ENCODE measurements at regions not wholly inside any gene's neighbourhood (a gene's known extent, or its start where the extent isn't known, plus 50 kb on each side); places are given as distances from the start of the nearest gene placed in this dataset.

DNA sequence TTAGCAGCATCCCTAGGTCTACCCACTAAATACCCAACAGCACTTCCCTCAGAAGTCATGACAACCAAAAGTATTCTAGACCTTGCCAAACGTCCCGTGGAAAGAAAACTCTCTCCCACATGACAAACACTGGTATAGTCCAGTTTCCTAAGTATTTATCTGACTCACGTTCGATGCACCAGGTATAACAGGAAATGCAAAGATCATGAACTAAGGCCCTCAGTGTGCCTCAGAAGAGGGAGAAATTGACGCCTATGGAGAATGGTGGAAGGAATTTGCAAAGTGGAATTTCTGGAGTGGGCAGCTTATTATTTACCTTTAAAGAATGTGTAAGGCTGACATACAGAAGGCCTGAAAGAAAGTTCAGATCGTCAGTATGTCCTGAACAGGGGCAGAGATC is 523.6 kb upstream of the DAB1 start:
- DNase-seq (ENCODE audit: low read depth in 2 of 3, low spot score in 1 of 3) = no peak

DNA sequence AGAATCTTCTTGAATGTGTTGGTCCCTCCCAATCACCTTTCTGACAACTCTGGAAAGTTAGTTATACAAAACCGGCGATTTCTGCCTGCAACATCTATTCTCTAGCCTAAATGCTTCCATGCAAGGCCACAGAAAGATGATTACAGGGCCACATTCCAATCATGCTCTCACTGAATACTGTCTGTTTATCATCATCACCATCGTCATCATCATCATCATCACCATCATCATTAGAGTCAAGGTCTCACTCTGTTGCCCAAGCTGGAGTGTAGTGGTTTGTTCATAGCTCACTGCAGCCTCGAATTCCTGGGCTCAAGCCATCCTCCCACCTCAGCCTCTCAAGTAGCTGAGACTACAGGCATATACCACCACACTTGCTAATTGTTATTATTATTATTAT is 521.2 kb upstream of the DAB1 start:
- DNase-seq (ENCODE audit: low read depth in 2 of 3, low spot score in 1 of 3) = no peak

DNA sequence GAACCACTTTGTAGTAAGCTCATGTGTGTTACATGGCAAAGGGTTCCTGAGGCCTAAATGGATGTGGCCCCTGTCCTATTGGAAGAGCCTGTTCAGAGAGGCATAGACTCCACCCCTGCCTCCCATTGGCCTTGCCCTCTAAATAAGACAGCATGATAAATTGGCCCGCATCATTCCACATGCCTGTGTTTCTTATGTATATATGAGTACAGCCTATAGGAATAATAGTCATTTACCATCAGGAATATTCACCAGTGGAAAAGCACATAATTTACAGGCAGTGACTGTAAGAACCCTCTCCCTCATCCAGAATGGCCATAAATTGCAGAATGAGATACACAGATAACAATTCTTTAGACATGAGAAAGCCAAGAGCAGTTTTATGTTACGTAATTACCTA is 519.5 kb upstream of the DAB1 start:
- no peak for DNase-seq (ENCODE audit: low read depth in 2 of 3, low spot score in 1 of 3)

DNA sequence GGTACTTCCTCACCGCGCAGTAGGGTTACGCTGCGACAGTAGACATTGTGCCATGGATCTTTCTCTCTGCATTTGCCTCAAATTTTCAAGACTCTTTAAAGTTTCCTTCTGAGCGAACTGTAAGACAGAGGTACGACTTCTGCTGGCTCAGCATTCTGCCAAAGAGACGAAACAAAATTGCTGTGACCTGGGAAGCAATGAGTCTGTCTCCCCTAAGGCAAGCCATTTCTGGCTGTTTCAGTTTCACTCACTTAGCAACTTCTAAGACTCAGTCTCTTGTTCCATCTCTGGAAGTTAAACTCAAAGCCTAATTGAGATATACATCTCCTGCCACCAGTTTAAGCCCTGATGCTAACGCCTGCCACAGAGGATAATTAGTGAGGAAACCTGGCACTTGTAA is 510.9 kb upstream of the DAB1 start:
- no peak for DNase-seq (ENCODE audit: low read depth in 2 of 3, low spot score in 1 of 3)

DNA sequence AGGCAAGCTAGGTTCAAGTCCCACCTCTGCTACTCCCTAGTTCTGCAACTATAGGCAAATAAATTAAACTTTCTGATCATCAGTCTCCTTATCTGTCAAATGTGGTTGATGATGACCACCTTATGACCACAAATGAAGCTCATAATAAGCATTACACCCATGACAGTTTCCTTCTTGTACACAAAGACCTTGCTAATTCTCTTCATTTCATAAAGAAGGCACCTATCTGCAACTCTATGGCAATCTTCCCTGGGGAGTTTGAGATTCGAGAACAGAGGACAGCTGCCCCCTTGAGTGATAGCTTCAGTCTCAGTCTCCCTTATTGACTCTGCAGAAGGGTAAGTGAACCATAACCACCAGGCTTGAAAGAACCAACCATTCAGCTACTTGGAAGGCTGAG is 503.1 kb upstream of the DAB1 start:
- DNase-seq (ENCODE audit: low read depth in 2 of 3, low spot score in 1 of 3) = no peak

DNA sequence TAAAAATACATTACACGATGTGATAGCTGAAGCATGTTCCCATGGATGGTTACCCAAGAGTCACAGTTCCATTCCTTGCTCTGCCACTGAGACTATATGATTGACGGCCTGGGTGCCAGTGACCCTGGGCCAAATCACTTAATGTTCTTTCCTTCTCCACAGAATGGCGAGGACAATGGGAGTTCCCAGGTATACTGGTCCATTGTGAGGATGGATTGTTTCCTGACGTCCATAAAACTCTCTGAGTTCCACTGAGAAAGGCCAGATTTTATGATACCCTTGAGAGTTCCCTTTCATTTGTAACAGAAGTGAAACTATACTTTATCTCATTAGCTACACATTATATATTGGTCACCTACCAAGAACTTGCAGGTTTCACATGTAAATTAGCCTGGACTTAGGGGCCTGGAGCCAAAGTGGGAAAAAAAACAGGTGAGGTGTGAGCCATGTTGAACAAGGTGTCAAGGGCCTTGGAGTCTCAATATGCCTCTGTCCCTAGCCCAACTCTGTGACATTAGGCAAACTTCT is 502.2 kb upstream of the DAB1 start:
- no peak for DNase-seq (ENCODE audit: low read depth in 2 of 3, low spot score in 1 of 3)

DNA sequence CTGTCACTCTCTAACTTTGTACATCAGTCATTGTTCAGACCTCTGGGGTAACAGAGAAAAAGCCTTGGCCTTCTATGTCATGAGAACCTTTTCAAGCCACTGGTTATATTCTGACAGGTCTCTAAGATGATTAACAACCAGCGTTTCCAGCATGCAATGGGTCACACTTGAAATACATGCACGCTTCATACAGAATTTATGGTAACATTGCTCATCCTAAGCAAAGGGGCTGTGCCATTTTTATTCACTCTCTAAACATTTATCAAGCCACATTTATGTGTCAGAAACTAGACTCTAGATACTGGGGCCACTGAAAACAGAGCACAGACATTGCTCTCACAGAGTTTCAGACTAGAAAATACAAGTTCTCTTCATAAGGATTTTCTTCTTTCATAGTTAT is 501.4 kb upstream of the DAB1 start:
- DNase-seq (ENCODE audit: low read depth in 2 of 3, low spot score in 1 of 3) = no peak

DNA sequence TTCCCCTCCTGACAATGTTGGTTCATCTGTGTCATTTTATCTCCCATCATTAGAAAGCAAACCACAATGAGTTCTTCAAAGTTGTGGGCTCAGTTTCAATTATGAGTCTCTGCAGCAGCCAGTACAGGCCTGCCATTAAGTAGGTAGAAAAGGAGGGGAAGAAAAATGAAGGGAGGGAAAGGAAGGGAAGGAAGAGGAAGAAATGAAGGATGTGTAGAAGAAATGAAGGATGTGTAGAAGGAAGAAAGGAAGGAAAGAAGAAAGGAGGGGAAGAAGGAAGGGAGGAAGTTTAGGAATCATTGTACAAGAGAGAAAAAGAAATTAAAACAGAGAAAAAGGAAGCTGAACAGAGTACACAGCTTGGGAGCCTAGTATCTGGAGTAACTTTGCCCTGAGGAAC is 498.3 kb upstream of the DAB1 start:
- DNase-seq (ENCODE audit: low read depth in 2 of 3, low spot score in 1 of 3) = no peak

DNA sequence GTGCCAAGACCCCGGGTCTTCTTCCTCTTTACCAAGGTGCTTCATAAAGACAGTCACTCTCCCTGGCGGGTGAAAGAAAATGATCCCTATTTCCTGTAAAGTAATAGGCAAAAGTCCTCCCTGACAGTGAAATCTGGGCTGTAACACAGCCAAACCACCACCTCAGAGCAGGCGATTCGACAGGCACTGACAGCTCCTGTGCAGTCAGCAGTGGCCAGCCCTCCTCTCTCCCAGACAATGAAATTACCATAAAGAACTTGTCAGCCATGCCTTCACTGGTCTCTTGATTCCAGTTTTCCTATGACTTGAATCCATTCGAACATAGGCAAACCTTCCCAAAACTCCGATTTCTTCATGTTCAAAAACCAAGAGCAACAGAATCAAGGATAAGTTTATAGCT is 492.2 kb upstream of the DAB1 start:
- DNase-seq (ENCODE audit: low read depth in 2 of 3, low spot score in 1 of 3) = no peak

DNA sequence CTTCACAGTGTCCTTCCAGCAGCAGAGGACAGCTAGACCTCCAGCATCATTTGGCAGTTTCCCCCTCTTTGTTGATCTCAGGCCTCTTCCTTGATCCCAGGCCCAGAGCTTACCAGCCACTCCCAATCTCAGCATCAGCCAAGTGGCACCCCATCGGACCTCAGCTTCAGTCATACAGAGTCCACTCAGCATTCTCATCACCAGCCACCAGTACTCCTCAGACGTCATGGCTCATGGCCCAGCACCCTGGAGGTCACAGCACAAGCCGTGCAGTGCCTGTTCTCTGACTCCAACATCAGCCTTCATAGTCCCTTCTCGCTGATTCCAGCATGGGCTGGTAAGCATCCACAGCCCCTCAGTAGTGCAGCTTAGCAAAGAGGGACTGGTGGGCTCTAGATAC is 487.6 kb upstream of the DAB1 start:
- no peak for DNase-seq (ENCODE audit: low read depth in 2 of 3, low spot score in 1 of 3)

DNA sequence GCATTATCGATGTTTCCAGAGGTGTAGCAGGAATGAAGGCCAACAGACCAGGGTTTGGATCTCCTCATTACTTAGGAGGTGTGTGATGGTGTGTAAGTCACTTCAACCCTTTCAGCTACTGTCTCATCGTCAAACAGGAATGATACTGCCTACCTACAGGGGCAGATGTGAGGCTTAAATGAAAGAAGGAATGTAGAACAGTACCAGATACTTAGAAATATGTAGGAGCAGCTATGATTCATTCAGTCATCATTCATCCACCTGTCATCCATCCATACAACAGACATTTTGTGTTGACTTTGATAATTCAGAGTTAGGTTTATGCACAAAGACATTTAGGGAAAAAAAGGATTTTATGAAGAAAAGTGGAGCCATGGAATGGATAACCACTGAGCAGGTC is 486.9 kb upstream of the DAB1 start:
- no peak for DNase-seq (ENCODE audit: low read depth in 2 of 3, low spot score in 1 of 3)

DNA sequence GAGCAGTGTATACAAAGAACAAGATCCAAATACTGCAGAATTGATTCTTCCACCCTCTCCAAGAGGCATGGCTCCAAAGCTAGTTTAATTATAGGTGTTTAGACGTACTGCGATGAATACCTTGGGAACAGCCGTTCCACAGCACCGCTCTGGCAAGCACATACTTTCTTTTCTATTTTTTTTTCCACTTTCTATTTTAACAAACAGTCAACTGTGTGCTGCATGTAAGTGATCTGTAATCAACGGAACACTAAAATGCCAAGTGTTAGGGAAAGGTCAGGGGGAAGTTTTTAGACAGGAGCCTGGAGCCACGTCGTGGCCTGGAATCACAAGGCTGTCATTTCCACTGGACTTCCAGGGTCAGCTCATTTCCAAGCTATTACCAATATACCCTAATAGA is 486.4 kb upstream of the DAB1 start:
- DNase-seq (ENCODE audit: low read depth in 2 of 3, low spot score in 1 of 3) = no peak

DNA sequence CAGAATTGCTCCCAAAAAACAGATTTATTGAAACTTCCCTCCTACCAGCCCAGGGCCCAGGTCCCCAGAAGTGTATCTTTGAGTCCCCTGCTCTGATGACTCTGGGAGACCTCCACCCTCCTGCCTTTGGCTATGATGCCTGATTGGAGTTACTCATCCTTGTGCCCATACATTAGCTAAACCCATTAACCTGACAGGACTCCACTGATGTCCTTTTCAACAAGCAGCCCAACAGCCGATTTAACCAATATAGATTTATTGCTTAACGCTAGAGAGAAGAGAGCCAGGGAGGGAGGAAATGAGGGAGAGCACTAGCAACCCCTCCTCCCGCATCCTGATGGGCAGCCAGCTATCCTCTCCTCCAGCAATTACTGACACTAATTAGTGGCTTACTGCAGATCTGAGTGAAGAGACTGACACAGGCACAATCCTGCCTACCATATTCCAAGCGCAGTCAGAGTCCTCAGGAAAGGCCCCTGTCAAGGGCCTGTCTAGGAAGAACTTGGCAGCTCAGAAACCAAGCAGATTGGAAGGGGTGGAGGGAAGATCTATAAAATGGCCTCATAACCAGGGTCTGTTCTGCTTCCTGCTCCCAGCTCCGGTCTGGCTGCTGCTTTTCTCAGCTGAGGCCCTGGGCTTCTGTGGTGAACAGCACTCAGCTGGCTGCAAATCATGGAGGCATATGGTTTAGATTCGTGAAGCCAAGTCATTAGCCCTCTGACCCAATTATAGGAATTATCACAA is 484.5 kb upstream of the DAB1 start:
- DNase-seq (ENCODE audit: low read depth in 2 of 3, low spot score in 1 of 3) = no peak

DNA sequence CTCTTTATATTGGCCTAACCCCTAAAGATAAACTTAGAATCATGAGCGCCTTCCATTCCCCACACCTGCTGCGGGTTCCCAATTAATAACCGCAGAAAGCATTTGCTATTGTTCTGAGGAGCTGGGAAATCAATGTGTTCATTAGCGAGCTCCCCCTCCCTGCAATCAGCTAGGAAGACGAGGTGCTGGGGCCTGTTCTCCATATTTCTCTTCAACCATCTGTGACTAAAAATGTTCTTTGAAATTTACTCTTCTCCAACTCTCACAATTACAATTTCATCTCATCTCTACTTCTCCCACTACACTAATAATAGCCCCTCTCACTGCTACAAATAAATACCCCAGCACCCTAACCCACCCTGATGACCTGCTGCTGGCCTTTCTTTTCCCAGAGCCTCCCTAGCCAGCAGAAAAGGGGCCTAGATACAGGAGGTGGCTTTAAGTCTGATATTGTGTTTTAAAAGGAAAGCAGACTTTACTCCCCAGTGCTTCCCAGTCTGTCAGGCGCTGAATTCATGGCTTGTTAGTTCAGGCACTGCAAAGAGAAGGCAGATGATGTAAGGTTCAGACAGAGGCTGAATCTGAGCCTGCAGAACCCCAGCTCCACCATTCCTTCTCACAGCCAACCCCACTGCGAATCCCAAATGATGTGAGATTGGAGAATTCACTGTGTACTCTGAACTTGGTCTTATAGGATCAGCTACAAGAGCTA is 477.5 kb upstream of the DAB1 start:
- DNase-seq (ENCODE audit: low read depth in 2 of 3, low spot score in 1 of 3) = no peak

DNA sequence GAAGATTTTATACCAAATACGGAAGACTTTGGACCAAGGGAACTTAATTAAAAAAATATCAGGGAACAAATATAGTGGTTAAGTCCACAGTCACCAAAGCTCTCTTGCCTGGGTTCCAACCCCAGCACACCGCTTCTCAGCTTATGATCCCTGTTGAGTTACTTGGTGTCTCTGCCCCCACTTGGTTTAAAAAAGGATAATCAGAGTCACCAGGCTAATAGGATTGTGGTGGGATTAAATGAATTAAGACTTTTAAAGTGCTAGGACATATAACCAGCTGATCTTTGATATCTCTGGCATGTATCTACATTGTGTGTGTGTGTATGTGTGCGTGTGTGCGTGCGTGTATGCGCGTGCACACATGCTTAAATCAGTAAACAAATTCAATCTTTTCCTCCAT is 474.7 kb upstream of the DAB1 start:
- no peak for DNase-seq (ENCODE audit: low read depth in 2 of 3, low spot score in 1 of 3)

DNA sequence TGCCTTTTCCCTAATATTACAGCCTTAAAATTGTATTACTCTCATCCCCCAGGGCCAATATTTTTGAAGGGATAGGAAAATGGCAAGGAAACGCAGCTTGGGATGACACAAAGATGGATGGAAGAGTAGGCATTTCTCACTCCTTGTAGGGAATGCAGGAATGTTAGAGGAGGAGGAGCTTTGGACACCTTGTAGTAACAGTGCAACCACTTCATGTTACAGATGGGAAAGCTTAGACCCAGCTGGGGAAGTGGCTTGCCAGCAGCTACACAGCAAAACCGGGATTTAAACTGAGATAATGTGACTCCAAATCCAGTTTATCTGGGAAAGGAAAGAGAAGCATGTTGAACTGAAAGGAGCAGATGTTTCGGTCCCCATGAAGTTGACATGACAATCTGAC is 473.7 kb upstream of the DAB1 start:
- no peak for DNase-seq (ENCODE audit: low read depth in 2 of 3, low spot score in 1 of 3)

DNA sequence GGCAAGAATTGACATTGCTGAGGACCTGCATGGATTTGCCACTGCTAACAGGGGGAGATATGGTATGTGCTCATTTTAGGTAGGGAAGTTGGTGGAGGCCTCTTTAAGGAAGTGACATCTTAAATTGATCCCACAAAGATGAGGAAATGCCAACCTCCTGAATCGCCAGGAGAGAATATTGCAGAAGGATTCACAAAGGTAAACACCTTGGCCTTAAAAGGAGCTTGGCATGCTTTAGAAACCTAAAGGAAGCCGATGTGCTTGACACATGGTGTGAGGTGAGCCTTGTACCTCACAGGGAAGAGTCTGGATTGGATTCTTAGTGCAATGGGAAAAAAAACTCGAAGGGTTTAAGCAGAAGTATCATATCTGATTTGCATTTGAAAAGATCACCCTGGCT is 470.5 kb upstream of the DAB1 start:
- DNase-seq (ENCODE audit: low read depth in 2 of 3, low spot score in 1 of 3) = no peak

DNA sequence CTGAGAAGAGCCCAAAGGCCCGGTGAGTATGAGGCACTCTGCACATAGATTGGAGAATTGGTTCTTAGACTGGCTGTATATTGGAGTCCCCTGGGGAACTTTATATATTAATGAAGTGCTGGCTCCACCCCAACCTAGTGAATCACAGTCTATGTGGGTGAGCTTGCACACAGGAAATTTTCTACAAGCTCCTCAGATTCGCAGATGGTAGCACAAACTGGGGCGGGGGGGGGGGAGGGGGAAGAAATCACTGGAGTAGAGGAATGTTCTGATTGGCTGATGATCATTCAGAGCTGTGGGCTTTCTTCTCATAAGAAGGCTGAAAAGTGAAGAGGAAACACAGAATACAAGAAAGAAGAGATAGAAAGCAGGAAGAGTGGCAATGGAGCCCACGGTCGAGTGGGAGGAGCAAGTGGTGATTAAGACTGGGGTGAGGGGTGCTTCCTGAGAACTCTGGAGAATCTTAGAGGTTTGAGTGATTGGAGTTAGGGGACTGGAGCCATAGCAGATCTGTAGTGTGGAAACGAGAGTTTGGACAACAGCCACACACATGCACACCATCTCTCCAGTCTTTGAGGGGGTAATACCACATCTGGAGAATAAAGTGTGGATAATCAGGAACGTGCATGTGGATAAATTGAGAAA is 465.9 kb upstream of the DAB1 start:
- DNase-seq (ENCODE audit: low read depth in 2 of 3, low spot score in 1 of 3) = no peak

DNA sequence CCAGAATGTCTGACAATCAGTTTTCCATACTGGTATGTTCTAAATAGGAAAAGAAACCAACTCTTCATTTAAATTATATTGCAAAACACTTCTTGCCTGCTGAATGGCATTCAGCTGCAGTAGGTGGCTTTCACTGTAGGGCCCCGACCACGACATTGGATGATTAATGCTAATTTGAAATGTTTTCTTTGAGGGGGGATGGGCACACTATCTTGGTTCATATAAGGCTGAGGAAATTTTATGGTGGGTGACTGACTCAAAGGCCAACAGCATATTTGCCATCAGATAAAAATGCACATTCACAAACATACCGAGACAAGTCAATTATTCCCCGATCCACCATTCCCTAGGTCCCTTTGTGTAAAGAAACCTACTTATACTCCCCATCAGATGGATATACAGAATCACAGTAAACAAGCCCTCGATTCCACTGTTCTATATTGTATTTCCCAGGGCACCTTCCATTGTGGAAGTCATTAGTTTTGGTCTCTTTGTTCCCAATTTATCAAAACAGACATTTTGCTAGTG is 464.2 kb upstream of the DAB1 start:
- no peak for DNase-seq (ENCODE audit: low read depth in 2 of 3, low spot score in 1 of 3)

DNA sequence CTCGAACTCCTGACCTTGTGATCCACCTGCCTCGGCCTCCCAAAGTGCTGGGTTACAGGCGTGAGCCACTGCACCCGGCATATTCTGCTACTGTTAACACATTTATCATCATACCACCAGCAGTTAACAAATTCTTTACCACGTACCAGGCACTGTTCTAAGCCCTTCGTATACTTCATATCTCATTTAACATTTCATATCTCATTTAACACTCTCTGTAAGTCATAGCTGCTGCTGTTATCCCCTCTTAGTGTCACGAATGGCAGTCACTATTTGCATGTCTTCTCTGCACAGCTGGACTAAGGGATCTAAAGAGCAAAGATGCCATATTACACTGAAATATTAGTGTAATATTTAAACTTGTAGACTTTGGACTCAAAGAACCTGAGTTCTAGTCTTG is 462.5 kb upstream of the DAB1 start:
- DNase-seq (ENCODE audit: low read depth in 2 of 3, low spot score in 1 of 3) = no peak

DNA sequence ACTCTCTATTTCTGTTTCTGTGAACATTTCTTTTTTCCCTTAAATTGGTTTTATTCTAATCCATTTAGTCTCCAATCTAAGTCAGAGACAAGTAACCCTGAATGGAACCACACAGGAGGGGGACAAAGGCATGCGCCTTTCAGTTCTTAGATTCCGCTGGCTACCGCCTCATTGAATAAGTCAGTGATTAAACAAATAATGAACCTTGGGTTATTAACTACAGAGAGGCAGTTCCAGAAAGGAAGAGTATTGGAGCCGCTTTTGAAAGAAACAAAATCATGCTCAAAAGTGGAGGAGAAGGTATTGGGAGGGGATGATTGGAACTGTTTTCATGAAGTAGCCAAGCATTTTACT is 459.8 kb upstream of the DAB1 start:
- no peak for DNase-seq (ENCODE audit: low read depth in 2 of 3, low spot score in 1 of 3)

DNA sequence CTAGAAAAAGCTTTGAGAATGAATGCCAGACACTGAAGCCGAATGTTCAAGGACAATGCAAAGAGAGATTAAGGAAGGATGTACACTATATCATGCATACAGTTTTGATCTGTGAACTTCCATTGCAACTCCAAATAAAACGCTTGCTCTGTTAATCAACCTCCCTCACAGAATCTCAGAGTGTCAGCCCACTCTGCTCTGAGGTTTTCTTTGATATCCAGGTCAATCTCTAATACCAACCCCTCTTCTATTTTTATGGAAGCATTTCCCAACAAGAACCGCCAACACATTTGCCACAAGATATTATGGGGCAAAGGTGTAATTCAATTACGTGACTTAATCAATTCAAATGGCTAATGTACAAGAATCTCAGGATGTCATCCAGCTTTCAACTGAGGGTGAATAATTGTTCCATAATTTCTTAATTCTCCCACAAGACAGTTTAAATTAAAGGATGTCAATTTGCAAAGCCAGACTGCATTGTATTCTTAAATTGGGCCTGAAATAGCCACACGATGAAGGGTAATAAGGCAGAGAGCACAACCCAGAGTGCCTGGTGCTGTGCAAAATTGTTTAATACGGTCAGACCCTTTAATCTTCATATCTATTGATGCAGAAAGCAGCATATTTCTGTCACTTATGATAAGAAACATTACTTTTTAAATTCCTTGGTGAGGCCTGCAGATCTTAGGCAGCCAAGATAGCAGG is 459.2 kb upstream of the DAB1 start:
- DNase-seq (ENCODE audit: low read depth in 2 of 3, low spot score in 1 of 3) = no peak
